GM23338 (cell line): ENCODE measurements at regions not wholly inside any gene's neighbourhood (a gene's known extent, or its start where the extent isn't known, plus 50 kb on each side); places are given as distances from the start of the nearest gene placed in this dataset.

Experiments
- ATAC-seq: fragments of 200-7000 bp; cut with Tn5 transposase; 3 replicates; pipeline ENCODE4 v1.9.1; 2020
- DNase-seq: peaks from one replicate; pipeline ENCODE4 v3.0.0-alpha.2; 2015; ENCODE audit warnings: low spot score
- H2AFZ ChIP-seq: fragments of 200-600 bp; sonication (generic); 2 replicates; pipeline ENCODE4 v1.8.0; 2016; ENCODE audit warnings: antibody characterized with exemption, mild to moderate bottlenecking, moderate library complexity
- H3F3A ChIP-seq: fragments of 200-600 bp; sonication (generic); replicated peaks from 2 replicates; pipeline ENCODE4 v1.8.0; 2017; ENCODE audit warnings: antibody characterized with exemption, mixed run types, low read depth
- H3K27ac ChIP-seq: fragments of 200-600 bp; sonication (generic); 2 replicates; pipeline ENCODE4 v1.6.1; 2016; ENCODE audit warnings: low read depth
- H3K27me3 ChIP-seq: fragments of 200-600 bp; sonication (generic); 2 replicates; pipeline ENCODE4 v1.8.0; 2016; ENCODE audit warnings: mild to moderate bottlenecking, mixed run types, moderate library complexity; ENCODE audit not compliant: insufficient read depth
- H3K36me3 ChIP-seq: fragments of 200-600 bp; sonication (generic); 2 replicates; pipeline ENCODE4 v1.8.0; 2016; ENCODE audit warnings: mild to moderate bottlenecking; ENCODE audit not compliant: insufficient read depth
- H3K4me1 ChIP-seq: fragments of 200-600 bp; sonication (generic); 2 replicates; pipeline ENCODE4 v1.8.0; 2016; ENCODE audit warnings: mild to moderate bottlenecking, moderate library complexity; ENCODE audit not compliant: insufficient read depth
- H3K4me2 ChIP-seq: fragments of 200-600 bp; sonication (generic); 2 replicates; pipeline ENCODE4 v1.7.1; 2017; ENCODE audit warnings: mixed run types
- H3K4me3 ChIP-seq: fragments of 200-600 bp; sonication (generic); 2 replicates; pipeline ENCODE4 v1.6.1; 2016; ENCODE audit warnings: mixed run types
- H3K79me2 ChIP-seq: fragments of 200-600 bp; sonication (generic); replicated peaks from 2 replicates; pipeline ENCODE4 v1.8.0; 2017; ENCODE audit warnings: mild to moderate bottlenecking; ENCODE audit not compliant: insufficient read depth
- H3K9me2 ChIP-seq: fragments of 200-600 bp; sonication (generic); 2 replicates; pipeline ENCODE4 v1.8.0; 2017; ENCODE audit not compliant: insufficient read depth
- H4K20me1 ChIP-seq: fragments of 200-600 bp; sonication (generic); replicated peaks from 2 replicates; pipeline ENCODE4 v1.8.0; 2017; ENCODE audit warnings: mild to moderate bottlenecking; ENCODE audit not compliant: insufficient read depth
- H3K27ac Mint-ChIP-seq: 2 replicates; pipeline ENCODE4 v1.8.0; 2020; ENCODE audit warnings: inconsistent platforms, mild to moderate bottlenecking, moderate library complexity, mixed read lengths
- H3K27me3 Mint-ChIP-seq: 3 replicates; pipeline ENCODE4 v1.8.0; 2022; ENCODE audit warnings: low read depth, mild to moderate bottlenecking, moderate library complexity, mixed read lengths, inconsistent platforms; ENCODE audit not compliant: insufficient read depth, poor library complexity
- H3K36me3 Mint-ChIP-seq: 3 replicates; pipeline ENCODE4 v1.8.0; 2021; ENCODE audit warnings: low read depth, mild to moderate bottlenecking, inconsistent platforms, moderate library complexity, mixed read lengths
- H3K4me1 Mint-ChIP-seq: 3 replicates; pipeline ENCODE4 v1.8.0; 2020; ENCODE audit warnings: mild to moderate bottlenecking, inconsistent platforms, mixed read lengths
- H3K4me3 Mint-ChIP-seq: 3 replicates; pipeline ENCODE4 v1.8.0; 2021; ENCODE audit warnings: moderate library complexity, mild to moderate bottlenecking, inconsistent platforms, mixed read lengths
- H3K9me3 Mint-ChIP-seq: 3 replicates; pipeline ENCODE4 v1.8.0; 2020; ENCODE audit warnings: moderate library complexity, mild to moderate bottlenecking, inconsistent platforms, mixed read lengths
- CREB1 ChIP-seq: fragments of 250-450 bp; sonication (Bioruptor Pico); IDR thresholded peaks from 2 replicates; pipeline ENCODE4 v1.5.0; 2020; ENCODE audit warnings: low read depth, mild to moderate bottlenecking, moderate library complexity
- ETS1 ChIP-seq: IDR thresholded peaks from 2 replicates; pipeline ENCODE4 v1.6.1; 2016; ENCODE audit warnings: antibody characterized with exemption
- EZH2 ChIP-seq: fragments of 200-600 bp; sonication (generic); IDR thresholded peaks from one replicate; pipeline ENCODE4 v1.8.0; 2017; ENCODE audit warnings: antibody characterized with exemption, mild to moderate bottlenecking, low read depth; ENCODE audit not compliant: unreplicated experiment
- EZH2phosphoT487 ChIP-seq: fragments of 200-600 bp; sonication (generic); IDR thresholded peaks from one replicate; pipeline ENCODE4 v1.8.1; 2018; ENCODE audit warnings: antibody characterized with exemption; ENCODE audit not compliant: unreplicated experiment
- JUNB ChIP-seq: IDR thresholded peaks from one replicate; pipeline ENCODE4 v1.6.1; 2016; ENCODE audit warnings: antibody characterized with exemption; ENCODE audit not compliant: unreplicated experiment
- NANOG ChIP-seq: IDR thresholded peaks from 2 replicates; pipeline ENCODE4 v1.6.1; 2016; ENCODE audit warnings: antibody characterized with exemption, borderline replicate concordance
- POLR2AphosphoS5 ChIP-seq: IDR thresholded peaks from 2 replicates; pipeline ENCODE4 v1.6.1; 2016; ENCODE audit warnings: antibody characterized with exemption, low read depth
- STAT1 ChIP-seq: IDR thresholded peaks from one replicate; pipeline ENCODE4 v1.6.1; 2016; ENCODE audit warnings: antibody characterized with exemption; ENCODE audit not compliant: unreplicated experiment
- ZNF114 ChIP-seq: fragments of 250-450 bp; sonication (Bioruptor Pico); IDR thresholded peaks from 2 replicates; pipeline ENCODE4 v1.5.0; 2020; ENCODE audit warnings: mild to moderate bottlenecking, moderate library complexity
- ZNF331 ChIP-seq: fragments of 250-450 bp; sonication (Bioruptor Pico); IDR thresholded peaks from 2 replicates; pipeline ENCODE4 v1.5.0; 2020; ENCODE audit warnings: low read depth, mild to moderate bottlenecking, moderate library complexity
- ZNF462 ChIP-seq: fragments of 250-450 bp; sonication (Bioruptor Pico); IDR thresholded peaks from 2 replicates; pipeline ENCODE4 v1.5.0; 2020; ENCODE audit warnings: mild to moderate bottlenecking, moderate library complexity
- TF ChIP-seq, protein P1 (sequence below): IDR thresholded peaks from one replicate; pipeline ENCODE4 v1.6.1; 2018; ENCODE audit warnings: antibody characterized with exemption; ENCODE audit not compliant: unreplicated experiment
- TF ChIP-seq, protein P2 (sequence below), 2 experiments: fragments of 200-600 bp in 1 of 2; sonication (generic) in 1 of 2; conservative IDR thresholded peaks; 2 replicates each; pipeline versions ENCODE4 v1.5.1 to v1.6.1; 2016 to 2017; ENCODE audit warnings: antibody characterized with exemption in 2 of 2, low read depth in 2 of 2, mild to moderate bottlenecking in 2 of 2, moderate library complexity in 1 of 2

DNA sequence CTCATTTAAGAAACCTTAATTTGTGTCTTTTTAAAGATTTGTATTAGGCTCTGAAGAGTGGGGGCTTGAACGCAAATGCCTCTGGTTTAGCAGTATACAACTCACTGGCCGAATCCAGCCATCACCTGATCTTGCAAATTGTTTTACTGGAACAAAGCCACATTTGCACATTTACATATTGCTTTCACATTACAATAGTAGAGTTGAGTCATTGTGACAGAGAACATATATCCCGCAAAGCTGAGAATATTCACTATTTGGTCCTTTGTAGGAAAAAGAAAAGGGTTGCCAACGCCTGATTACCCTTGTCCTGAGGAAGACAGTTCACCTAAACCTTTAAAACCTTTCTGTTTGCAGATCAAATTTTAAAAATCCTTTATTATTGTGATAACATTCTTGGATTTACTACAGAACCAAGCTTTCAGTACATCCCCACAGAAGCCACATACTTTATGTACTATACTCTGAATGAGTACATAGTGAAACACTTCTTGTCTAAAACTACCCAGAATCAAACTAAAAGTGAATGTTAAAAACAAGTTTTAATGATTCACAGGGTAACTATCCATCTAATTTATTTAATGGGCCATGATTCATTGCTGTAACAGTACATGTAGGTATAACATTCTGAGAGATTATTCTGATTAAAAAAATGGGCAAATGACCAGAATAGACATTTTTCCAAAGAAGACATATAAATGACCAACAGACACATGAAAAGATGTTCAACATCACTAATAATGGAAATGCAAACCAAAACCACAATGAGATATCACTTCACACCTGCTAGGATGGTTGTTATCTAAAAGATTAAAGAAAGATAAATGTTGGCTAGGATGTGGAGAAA, 161.0 kb downstream of the SLC25A46 start:
- Histone ChIP-seq H3K27me3 (no peaks in the 10 kb centered on the region), H3K9me2 (no peaks in the 10 kb centered on the region), H3K27ac (peak overlapping the region; percentile 60), H3K4me2 (peak overlapping the region; percentile 27), H3K4me1 (peaks cover 27% of the 10 kb centered on the region), H4K20me1 (no peaks in the 10 kb centered on the region), H3K4me3 (peak overlapping the region; percentile 11; the same call in 1 of the 2 replicates), H2AFZ (no peak overlapping the region), H3K36me3 (no peaks in the 10 kb centered on the region), H3K79me2 (no peaks in the 10 kb centered on the region), H3F3A (no peaks in the 10 kb centered on the region)
- no peaks in the 10 kb centered on the region for H3K36me3 Mint-ChIP-seq
- H3K27me3 Mint-ChIP-seq, result peaks cover 3% of the 10 kb centered on the region
- H3K4me3 Mint-ChIP-seq, result 0 out of 3 replicates have a peak overlapping the region, but pooled peaks have one; percentile 2
- no peaks in the 10 kb centered on the region for H3K9me3 Mint-ChIP-seq
- DNase-seq (peak; percentile 48), ATAC-seq (peak; percentile 73)
- H3K4me1 Mint-ChIP-seq, result peaks cover 20% of the 10 kb centered on the region
- TF ChIP-seq ZNF462 (CRISPR knock-in tag) (no peak), CREB1 (no peak), ETS1 (no peak), ZNF114 (no peak), STAT1 (no peak), EZH2 (no peak), NANOG (no peak), JUNB (no peak), ZNF331 (CRISPR knock-in tag) (no peak), POLR2AphosphoS5 (no peak), EZH2phosphoT487 (no peak)
- TF ChIP-seq, protein P1, sequence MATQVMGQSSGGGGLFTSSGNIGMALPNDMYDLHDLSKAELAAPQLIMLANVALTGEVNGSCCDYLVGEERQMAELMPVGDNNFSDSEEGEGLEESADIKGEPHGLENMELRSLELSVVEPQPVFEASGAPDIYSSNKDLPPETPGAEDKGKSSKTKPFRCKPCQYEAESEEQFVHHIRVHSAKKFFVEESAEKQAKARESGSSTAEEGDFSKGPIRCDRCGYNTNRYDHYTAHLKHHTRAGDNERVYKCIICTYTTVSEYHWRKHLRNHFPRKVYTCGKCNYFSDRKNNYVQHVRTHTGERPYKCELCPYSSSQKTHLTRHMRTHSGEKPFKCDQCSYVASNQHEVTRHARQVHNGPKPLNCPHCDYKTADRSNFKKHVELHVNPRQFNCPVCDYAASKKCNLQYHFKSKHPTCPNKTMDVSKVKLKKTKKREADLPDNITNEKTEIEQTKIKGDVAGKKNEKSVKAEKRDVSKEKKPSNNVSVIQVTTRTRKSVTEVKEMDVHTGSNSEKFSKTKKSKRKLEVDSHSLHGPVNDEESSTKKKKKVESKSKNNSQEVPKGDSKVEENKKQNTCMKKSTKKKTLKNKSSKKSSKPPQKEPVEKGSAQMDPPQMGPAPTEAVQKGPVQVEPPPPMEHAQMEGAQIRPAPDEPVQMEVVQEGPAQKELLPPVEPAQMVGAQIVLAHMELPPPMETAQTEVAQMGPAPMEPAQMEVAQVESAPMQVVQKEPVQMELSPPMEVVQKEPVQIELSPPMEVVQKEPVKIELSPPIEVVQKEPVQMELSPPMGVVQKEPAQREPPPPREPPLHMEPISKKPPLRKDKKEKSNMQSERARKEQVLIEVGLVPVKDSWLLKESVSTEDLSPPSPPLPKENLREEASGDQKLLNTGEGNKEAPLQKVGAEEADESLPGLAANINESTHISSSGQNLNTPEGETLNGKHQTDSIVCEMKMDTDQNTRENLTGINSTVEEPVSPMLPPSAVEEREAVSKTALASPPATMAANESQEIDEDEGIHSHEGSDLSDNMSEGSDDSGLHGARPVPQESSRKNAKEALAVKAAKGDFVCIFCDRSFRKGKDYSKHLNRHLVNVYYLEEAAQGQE, result no peak
- TF ChIP-seq, protein P2, sequence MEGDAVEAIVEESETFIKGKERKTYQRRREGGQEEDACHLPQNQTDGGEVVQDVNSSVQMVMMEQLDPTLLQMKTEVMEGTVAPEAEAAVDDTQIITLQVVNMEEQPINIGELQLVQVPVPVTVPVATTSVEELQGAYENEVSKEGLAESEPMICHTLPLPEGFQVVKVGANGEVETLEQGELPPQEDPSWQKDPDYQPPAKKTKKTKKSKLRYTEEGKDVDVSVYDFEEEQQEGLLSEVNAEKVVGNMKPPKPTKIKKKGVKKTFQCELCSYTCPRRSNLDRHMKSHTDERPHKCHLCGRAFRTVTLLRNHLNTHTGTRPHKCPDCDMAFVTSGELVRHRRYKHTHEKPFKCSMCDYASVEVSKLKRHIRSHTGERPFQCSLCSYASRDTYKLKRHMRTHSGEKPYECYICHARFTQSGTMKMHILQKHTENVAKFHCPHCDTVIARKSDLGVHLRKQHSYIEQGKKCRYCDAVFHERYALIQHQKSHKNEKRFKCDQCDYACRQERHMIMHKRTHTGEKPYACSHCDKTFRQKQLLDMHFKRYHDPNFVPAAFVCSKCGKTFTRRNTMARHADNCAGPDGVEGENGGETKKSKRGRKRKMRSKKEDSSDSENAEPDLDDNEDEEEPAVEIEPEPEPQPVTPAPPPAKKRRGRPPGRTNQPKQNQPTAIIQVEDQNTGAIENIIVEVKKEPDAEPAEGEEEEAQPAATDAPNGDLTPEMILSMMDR (conservative IDR thresholded peaks at IDR 0.05; ENCODE audit: low read depth in 2 of 2), result no peak
- H3K27ac Mint-ChIP-seq, result peak overlapping the region; percentile 96
